Tibial artery (tissue), 4 donors: ENCODE measurements at regions not wholly inside any gene's neighbourhood (a gene's known extent, or its start where the extent isn't known, plus 50 kb on each side); places are given as distances from the start of the nearest gene placed in this dataset.

Experiments
- DNase-seq, 2 donors: peaks; one replicate each; pipeline ENCODE4 v3.0.0-alpha.2; 2019
- H3K27ac ChIP-seq, 2 donors: fragments of 200-600 bp; sonication (generic) in 1 of 2; 1 replicate in 1 of 2; 2 replicates in 1 of 2; pipeline ENCODE4 v1.5.1; 2018 to 2019; ENCODE audit warnings: mild to moderate bottlenecking in 1 of 2
- H3K27me3 ChIP-seq, 2 donors: fragments of 200-600 bp; sonication (generic) in 1 of 2; one replicate each; pipeline versions ENCODE4 v1.5.1 to v1.6.0; 2016 to 2019
- H3K36me3 ChIP-seq, 3 donors: fragments of 200-600 bp; sonication (generic) in 2 of 3; one replicate each; pipeline ENCODE4 v1.5.1; 2016 to 2019; ENCODE audit warnings: mild to moderate bottlenecking in 2 of 3
- H3K4me1 ChIP-seq, 4 donors: fragments of 200-600 bp; sonication (generic) in 2 of 4; 1 replicate in 3 of 4; 2 replicates in 1 of 4; pipeline ENCODE4 v1.5.1; 2016 to 2019
- H3K4me3 ChIP-seq, 2 donors: fragments of 200-600 bp; sonication (generic) in 1 of 2; 1 replicate in 1 of 2; 2 replicates in 1 of 2; pipeline ENCODE4 v1.5.1; 2018 to 2019; ENCODE audit warnings: mild to moderate bottlenecking in 2 of 2
- H3K9me3 ChIP-seq, 3 donors: fragments of 200-600 bp; sonication (generic) in 1 of 3; one replicate each; pipeline ENCODE4 v1.5.1; 2016 to 2019
- CTCF ChIP-seq, 2 experiments: fragments of 200-600 bp in 1 of 2; fragments of 450-650 bp in 1 of 2; IDR thresholded peaks; one replicate each; pipeline ENCODE4 v1.5.1; 2017 to 2019; ENCODE audit warnings: antibody characterized with exemption in 2 of 2, mild to moderate bottlenecking in 1 of 2, moderate library complexity in 1 of 2
- intact Hi-C: fragments of 100-400 bp; cut with DNase I; formaldehyde crosslinking; loops from one replicate; pipeline ENCODE4 v1.15.0; 2023; ENCODE audit warnings: low total_unique reads

GRCh38 chr5:87053146-87053545, 214.5 kb upstream of the RASA1 start:
- Histone ChIP-seq H3K27ac (no peak overlapping the region), H3K4me3 (no peak overlapping the region), H3K9me3 (peaks cover 0 to 7% (median 0%) of the 10 kb centered on the region in 3 donors), H3K36me3 (no peaks in the 10 kb centered on the region), H3K4me1 (no peaks in the 10 kb centered on the region), H3K27me3 (no peaks in the 10 kb centered on the region)
- intact Hi-C loops: no loop called here
- no peak for TF ChIP-seq CTCF (IDR thresholded peaks at IDR 0.05)
- no peak for DNase-seq

- Histone ChIP-seq H3K4me1 (no peaks in the 10 kb centered on the region), H3K36me3 (no peaks in the 10 kb centered on the region), H3K27me3 (no peaks in the 10 kb centered on the region), H3K27ac (no peak overlapping the region), H3K9me3 (no peaks in the 10 kb centered on the region), H3K4me3 (no peak overlapping the region)
- TF ChIP-seq CTCF (IDR thresholded peaks at IDR 0.05): no peak
- no peak for DNase-seq
- intact Hi-C loops: no loop called here
Measured at GRCh38 chr5:87054821-87055220, 212.9 kb upstream of the RASA1 start.

GRCh38 chr5:87061046-87061445, 206.6 kb upstream of the RASA1 start:
- Histone ChIP-seq H3K4me1 (no peaks in the 10 kb centered on the region), H3K4me3 (no peak overlapping the region), H3K36me3 (no peaks in the 10 kb centered on the region), H3K9me3 (no peaks in the 10 kb centered on the region), H3K27ac (no peak overlapping the region), H3K27me3 (no peaks in the 10 kb centered on the region)
- TF ChIP-seq CTCF (IDR thresholded peaks at IDR 0.05): no peak
- intact Hi-C loops: no loop called here
- no peak for DNase-seq

GRCh38 chr5:87069311-87069710, 198.4 kb upstream of the RASA1 start:
- no peak overlapping the region for H3K27ac ChIP-seq
- no peaks in the 10 kb centered on the region for H3K27me3 ChIP-seq
- no peaks in the 10 kb centered on the region for H3K9me3 ChIP-seq
- no peak for TF ChIP-seq CTCF (IDR thresholded peaks at IDR 0.05)
- no peaks in the 10 kb centered on the region for H3K36me3 ChIP-seq
- no peaks in the 10 kb centered on the region for H3K4me1 ChIP-seq
- intact Hi-C loops: no loop called here
- DNase-seq: no peak
- H3K4me3 ChIP-seq: no peak overlapping the region

GRCh38 chr5:87069974-87070608, 197.6 kb upstream of the RASA1 start:
- H3K27me3 ChIP-seq: no peaks in the 10 kb centered on the region
- intact Hi-C loops: no loop called here
- H3K4me1 ChIP-seq: no peaks in the 10 kb centered on the region
- peak in 1 of 2 donors; percentile 34 for DNase-seq
- H3K27ac ChIP-seq: no peak overlapping the region
- H3K4me3 ChIP-seq: no peak overlapping the region
- no peaks in the 10 kb centered on the region for H3K9me3 ChIP-seq
- H3K36me3 ChIP-seq: no peaks in the 10 kb centered on the region
- peak; percentile 48 to 54 for TF ChIP-seq CTCF (IDR thresholded peaks at IDR 0.05)

GRCh38 chr5:87074072-87074471, 193.6 kb upstream of the RASA1 start:
- no peak for DNase-seq
- no peak overlapping the region for H3K27ac ChIP-seq
- intact Hi-C loops: no loop called here
- H3K4me1 ChIP-seq: no peaks in the 10 kb centered on the region
- no peaks in the 10 kb centered on the region for H3K27me3 ChIP-seq
- no peak for TF ChIP-seq CTCF (IDR thresholded peaks at IDR 0.05)
- H3K36me3 ChIP-seq: no peaks in the 10 kb centered on the region
- H3K4me3 ChIP-seq: no peak overlapping the region
- H3K9me3 ChIP-seq: no peaks in the 10 kb centered on the region
